EL (cell line): ENCODE measurements at regions not wholly inside any gene's neighbourhood (a gene's known extent, or its start where the extent isn't known, plus 50 kb on each side); places are given as distances from the start of the nearest gene placed in this dataset.
"Not testable (repeated sequence)": the region's sequence is repeated elsewhere in the genome, so short reads cannot be mapped to it uniquely, and the experiment has no call there.

ENCODE experiments used
- DNase-seq: peaks from one replicate; pipeline ENCODE4 v3.0.0-alpha.2; 2016

- no peak for DNase-seq
Observed at GRCh38 chr12:18849761-18850160, 111.8 kb downstream of the CAPZA3 start.

DNA sequence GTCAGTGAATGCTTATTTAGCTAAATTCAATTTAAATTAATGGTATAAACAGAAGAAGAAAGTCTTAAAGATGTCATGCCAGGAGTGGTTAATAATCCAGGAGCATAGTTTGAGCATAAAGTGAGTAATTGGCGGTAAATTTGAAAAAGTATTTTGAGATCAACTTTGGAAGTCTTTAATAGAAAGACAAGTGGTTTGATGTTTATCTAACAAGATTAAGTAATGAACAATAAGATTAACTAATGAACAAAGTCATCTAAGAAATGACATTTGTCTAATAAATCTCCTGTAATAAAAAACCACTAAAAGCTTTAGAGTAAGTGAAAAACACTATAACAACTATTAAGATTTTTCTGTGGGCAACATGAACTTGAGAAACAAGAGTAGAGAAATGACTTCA is 112.8 kb downstream of the CAPZA3 start:
- DNase-seq = no peak

DNA sequence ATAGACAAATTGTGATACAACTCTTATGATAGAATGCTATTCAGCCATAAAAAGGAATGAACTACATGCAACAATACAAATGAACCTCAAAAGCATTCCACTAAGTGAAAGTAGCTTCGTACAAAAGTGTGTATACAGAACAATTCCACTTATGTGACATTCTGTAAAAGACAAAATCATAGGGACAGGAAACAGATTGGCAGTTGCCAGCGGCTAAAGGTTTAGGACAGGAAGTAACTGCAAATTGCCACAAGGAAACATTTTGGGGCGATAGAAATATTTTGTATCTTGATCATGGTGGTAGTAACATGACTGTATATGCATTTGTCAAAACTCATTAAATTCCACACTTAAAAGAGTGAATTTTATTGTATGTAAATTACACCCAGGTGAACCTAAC is 113.4 kb downstream of the CAPZA3 start:
- no peak for DNase-seq

- DNase-seq = no peak
Observed at GRCh38 chr12:18853570-18854366, 115.8 kb downstream of the CAPZA3 start.

- no peak for DNase-seq
Observed at GRCh38 chr12:18857656-18858055, 119.7 kb downstream of the CAPZA3 start.

GRCh38 chr12:18859400-18859799 is 121.5 kb downstream of the CAPZA3 start:
- no peak for DNase-seq

DNA sequence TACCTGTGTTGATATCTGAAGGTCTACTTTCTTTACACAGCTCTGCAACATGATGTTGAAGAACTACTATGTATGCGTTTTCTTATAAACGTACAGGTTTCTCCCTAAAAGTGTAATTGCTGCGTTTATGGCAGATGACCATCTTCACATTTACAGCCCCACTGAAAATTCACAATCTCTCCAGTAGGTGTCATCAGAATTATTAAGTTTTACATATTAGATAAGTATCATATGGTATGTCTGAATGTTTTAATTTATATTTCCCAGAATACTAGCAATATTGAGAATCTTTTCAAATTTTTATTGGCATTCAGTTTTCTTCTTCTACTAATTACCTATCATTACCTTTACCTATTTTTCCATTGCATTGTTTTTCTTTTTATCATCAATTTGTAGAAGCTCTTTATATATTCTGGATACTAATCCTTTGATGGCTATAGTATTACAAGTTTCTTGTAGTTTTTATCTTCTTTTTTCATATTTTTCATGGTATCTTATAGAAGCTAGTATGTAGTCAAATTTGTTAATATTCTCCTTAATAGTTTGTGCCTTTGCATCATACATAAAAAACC is 123.5 kb downstream of the CAPZA3 start:
- peak; percentile 40 for DNase-seq

DNA sequence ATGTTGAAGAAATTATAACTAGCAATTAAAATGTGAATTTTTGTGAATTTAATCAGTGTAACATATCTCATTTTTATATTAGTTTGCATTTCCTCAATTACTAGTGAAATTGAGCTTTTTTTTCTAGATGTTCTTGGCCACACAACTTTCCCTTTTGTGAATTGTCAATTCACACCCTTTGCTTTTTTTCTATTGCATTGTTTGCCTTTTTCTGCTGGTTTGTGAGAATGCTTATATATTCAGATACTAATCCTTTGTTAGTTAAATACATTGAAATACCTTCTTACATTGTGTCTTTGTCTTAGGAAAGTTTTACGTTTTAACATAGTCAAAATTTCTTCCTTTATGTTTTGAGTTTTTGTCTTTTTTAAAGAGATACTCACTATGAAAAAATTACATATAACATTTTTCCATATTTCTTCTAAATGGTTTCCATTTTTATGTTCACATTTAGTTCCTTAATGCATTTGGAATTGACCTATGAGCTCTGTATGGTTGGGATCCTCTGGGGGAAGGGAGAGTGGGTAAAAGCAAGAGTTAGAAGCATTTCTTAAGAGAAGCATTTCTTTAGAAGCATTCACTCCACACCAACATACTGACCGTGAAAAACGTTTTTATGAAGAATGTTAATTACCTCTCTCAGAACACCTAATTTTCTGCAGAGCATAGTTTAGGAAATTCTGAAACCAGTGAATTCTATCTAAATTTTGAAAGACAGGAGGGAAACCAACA is 126.0 kb downstream of the CAPZA3 start:
- DNase-seq = no peak

- peak; percentile 78 for DNase-seq
Observed at GRCh38 chr12:18864900-18865561, 127.1 kb downstream of the CAPZA3 start.

DNA sequence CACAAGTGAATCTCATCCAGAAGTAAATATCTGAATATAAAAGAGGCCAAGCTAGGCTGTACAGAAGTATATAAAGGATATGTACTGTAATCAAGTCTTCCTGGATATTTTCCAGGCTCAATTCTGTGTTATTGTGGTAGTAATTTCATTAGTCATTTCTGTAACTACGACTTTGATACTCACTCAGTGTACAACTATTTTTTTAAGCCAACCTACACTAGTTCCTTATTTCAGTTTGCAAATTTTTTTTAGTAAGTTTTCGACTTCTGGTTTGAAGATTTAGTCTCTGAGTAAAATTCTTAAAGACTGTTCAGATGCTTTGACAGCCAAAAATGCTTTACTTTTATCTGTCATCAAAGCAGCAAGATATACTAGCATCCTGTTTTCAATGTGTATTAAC is 130.8 kb downstream of the CAPZA3 start:
- DNase-seq = peak; percentile 42

GRCh38 chr12:18872770-18873169 is 134.9 kb downstream of the CAPZA3 start:
- DNase-seq = no peak

DNA sequence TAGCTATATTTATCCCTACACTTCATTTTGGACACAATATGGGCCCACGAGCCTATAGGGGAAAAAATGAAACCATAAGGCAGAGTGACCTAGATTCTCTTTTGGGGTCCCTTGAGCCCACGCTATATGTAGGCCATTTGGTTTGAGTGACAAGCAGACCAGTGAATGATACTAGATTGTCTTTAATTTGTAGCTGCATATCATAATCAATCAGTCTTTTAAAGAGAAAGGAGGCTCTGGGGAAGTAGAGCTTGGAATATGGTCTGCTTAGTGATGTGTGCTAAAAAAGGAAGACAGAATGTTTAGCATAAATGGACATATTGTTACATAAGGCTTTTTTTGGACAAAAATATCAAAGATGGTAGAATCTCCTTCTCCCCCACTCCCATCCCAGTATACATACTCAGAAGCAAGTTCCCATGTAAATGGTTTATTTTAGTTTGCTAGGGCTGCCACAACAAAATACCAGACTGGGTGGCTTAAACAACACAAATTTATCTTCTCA is 140.8 kb downstream of the CAPZA3 start:
- DNase-seq = no peak

DNA sequence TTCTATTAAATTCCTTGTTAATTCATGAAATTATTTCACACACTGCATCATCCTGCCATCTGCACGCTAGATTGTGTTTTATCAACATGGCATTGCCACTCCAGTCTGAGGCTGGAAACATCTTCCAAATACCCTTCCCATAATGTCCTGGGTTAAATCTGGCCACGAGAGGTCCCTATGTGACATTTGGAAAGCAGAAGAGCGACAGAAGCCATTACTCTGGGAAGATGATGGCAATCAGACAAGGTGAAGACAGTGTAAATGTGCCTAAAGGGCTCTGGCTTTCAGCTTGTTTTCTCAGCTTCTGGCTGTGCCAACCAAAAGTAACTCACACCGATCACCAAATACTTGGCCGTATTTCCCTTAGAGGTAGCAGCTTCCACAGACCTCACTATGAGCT is 144.8 kb downstream of the CAPZA3 start:
- DNase-seq = no peak

GRCh38 chr12:18886962-18887361 is 149.0 kb downstream of the CAPZA3 start:
- no peak for DNase-seq

DNA sequence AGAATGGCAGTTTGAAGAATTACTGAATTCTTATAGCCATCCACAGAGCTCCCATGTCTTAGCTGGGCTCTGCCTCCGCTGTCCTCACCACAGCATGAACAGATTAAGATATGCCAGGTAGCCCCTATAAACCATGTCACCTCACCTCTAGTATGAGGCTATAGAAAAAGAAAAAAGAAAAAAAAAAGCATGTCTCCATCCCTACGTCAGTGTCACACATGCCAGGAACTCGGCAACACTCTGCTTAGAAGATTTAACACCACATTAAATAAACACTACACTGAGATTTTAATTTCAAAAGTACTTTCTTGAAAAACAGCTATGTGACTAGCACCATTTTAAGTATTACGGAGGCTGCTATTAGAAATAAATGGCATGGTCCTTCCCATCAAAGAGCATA is 149.4 kb downstream of the CAPZA3 start:
- no peak for DNase-seq

GRCh38 chr12:18888047-18888446 is 150.1 kb downstream of the CAPZA3 start:
- DNase-seq = no peak

GRCh38 chr12:18890621-18891020 is 152.7 kb downstream of the CAPZA3 start:
- DNase-seq = not testable (repeated sequence)

DNA sequence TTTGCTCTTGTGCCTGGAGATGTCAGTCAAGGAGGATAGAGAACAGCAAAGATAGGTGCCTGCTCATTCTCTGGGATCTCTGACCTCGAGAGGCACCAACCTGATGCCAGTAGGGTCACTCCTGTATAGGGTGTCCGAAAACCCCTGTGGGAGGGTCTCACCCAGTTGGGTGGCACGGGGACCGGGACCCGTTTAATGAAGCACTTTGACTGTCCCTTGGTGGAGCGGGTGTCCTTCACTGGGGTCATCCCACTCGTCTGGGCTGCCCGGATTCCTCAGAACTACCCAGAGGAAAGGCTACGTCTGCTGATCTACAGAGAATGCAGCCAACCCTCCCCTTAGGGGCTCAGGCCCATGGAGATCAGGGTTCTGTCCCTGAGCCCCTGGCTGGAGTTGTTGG is 157.6 kb downstream of the CAPZA3 start:
- no peak for DNase-seq

- DNase-seq = no peak
Observed at GRCh38 chr12:18895946-18896345, 158.0 kb downstream of the CAPZA3 start.

GRCh38 chr12:18897823-18898222 is 159.9 kb downstream of the CAPZA3 start:
- DNase-seq = peak; percentile 20

GRCh38 chr12:18898470-18898869 is 160.6 kb downstream of the CAPZA3 start:
- DNase-seq = peak; percentile 4

DNA sequence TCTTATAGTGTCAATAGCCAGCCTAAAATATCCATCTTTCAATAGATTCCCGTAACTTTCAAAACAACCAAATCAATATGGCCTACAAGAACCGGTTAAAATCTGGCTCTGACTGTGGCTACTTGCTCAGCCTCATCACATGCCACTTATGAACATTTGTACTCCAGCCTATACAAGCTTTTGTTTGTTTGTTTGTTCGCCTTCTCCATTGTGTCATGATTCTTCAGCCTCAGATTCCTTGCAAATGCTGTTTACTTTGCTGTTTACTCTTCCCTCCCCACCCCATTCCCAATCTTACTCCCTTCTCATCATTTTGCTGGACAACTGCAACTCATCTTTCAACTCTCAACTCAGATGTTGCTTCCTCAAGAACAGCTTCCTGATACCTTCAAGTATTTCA is 161.2 kb downstream of the CAPZA3 start:
- no peak for DNase-seq

DNA sequence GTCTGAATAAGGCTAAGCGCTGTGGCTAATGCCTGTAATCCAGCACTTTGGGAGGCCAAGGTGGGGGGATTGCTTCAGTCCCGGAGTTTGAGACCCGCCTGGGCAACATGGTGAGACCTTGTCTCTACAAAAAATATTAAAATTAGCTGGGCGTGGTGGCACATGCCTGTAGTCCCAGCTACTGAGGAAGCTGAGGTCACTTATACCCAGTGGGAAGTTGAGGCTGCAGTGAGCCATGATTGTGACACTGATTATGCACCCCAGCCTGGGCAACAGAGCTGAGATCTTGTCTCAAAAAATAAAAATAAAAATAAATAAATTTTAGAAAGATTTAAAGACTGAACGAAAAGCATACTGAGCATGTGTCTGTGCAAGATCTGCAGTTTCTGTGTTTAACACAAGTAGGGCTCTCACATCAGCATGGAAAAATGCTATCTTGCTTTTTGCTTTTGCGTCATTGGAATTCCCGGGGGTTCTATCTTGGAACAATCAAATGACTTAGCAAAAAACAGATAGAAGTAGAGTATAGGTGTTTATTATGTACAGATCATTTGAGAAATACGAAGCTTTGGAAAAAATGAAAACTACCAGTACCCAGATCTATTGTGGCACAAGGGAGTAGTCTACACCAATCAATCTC is 161.9 kb downstream of the CAPZA3 start:
- no peak for DNase-seq
